GM19468 (cell line): ENCODE measurements at regions not wholly inside any gene's neighbourhood (a gene's known extent, or its start where the extent isn't known, plus 50 kb on each side); places are given as distances from the start of the nearest gene placed in this dataset.
"Not testable (repeated sequence)": the region's sequence is repeated elsewhere in the genome, so short reads cannot be mapped to it uniquely, and the experiment has no call there.

Experiments
- ATAC-seq: cut with Tn5 transposase; IDR thresholded peaks from one replicate; pipeline ENCODE4 v1.9.1; 2021; ENCODE audit warnings: mild to moderate bottlenecking, moderate library complexity, moderate number of reproducible peaks; ENCODE audit not compliant: unreplicated experiment; ENCODE audit errors: extremely low read depth

- ATAC-seq = no peak
Observed at GRCh38 chr6:92446052-92446451, 973.3 kb downstream of the EPHA7 start.

- ATAC-seq = no peak
Observed at GRCh38 chr6:92433911-92434310, 985.4 kb downstream of the EPHA7 start.

DNA sequence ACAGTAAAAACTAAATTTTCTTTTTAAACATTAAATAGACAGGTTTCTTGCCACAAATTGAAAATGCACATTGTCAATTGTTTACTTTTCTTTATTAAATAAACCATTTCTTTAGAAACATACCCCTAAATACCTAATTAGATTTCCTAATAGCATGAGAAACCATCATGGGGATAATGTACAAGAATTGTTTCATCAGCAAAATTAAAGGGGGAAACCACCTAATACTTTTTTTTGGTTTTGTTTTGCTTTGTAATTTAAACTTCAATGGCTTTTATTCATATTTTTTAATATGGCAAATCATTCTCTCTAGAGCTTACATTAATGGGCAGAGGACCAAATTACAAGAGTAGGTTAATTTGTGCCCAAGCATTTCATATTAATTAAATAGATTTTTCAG, 987.9 kb downstream of the EPHA7 start:
- ATAC-seq = no peak

DNA sequence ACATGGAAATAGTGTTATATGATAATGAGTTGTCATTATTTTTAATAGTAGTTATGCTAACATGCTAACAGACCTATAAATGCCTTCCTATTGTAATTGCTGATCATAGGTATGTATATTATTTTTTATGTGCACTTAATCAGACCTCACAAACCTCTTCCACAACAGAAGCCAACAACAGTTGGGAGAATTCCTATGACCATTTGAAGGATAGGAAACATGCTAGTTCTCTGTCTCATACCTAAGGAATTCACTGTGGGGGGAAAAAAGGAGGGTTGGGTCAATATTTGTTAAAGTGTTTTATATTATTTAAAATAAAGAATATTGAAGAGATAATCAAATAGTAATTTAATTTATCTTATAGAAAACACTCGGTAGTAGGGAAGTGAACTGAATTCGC, 990.9 kb downstream of the EPHA7 start:
- ATAC-seq = no peak

DNA sequence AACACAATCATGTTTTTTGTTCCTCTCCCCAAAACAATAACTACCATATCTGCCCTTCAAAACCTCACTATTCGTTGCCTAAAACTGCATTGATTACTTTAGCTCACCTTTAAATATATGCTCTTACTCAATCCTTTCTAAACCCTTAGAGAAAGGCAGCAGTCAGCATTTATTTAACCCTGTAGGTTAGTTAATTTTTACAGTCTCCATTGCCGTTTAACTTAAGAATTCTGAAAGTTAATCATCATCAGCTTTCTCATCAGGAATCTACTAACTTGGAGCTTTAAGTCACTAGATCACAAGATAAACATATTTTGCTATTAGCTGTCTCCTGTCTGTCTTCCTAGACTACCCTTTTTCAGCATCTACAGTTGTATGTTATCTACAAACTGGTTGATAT, 991.9 kb downstream of the EPHA7 start:
- no peak for ATAC-seq

- ATAC-seq = no peak
Observed at GRCh38 chr6:92415656-92416055, 1003.7 kb downstream of the EPHA7 start.

DNA sequence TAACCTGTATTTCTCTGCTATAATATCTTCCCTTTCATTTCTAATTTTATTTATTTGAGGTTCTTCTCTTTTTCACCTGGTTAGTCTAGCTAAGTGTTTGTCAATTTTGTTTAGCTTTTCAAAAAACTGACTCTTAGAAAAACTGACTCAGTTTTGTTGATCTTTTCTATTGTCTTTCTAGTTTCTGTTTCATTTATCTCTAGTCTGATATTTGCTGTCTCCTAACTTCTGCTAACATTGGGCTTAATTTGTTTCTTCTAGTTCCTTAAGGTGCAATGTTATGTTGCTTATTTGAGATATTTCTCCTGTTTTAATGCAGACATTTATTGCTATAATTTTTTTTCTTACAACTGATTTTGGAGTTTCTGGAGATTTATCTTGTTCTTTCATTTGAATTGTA, 1011.0 kb downstream of the EPHA7 start:
- no peak for ATAC-seq

- no peak for ATAC-seq
Observed at GRCh38 chr6:92404281-92404680, 1015.1 kb downstream of the EPHA7 start.

DNA sequence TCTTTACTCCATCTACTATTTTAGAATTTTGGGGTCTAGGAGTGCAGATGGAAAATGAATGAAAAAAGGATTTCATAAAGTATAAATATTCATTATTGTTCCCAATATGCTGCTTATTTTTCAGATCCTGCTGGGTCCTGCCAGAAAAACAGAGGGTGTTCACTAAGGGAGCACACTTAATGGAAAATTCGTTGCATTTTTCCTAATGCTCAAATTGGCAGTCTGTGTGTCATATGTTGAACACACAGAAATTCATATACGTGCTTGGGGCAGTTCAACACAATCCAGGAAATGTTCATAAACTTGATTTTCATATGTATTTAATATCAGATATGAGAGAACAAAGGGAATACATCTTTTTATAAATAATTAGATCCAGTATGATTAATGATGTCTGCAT, 1019.4 kb downstream of the EPHA7 start:
- ATAC-seq = no peak

DNA sequence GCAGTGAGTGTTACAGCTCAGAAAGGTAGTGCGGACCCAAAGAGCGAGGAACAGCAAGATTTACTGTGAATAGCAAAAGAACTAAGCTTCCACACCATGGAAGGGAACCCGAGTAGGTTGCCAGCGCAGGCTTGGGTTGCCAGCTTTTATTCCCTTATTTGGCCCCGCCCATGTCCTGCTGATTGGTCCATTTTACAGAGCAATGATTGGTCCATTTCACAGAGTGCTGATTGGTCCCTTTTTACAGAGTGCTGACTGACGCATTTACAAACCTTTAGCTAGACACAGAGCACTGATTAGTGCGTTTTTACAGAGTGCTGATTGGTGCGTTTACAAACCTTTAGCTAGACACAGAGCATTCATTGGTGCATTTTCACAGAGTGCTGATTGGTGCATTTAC, 1030.7 kb downstream of the EPHA7 start:
- not testable (repeated sequence) for ATAC-seq

GRCh38 chr6:92380803-92381601, 1038.4 kb downstream of the EPHA7 start:
- no peak for ATAC-seq

GRCh38 chr6:92377137-92377536, 1042.2 kb downstream of the EPHA7 start:
- no peak for ATAC-seq

- ATAC-seq = no peak
Observed at GRCh38 chr6:92376691-92377090, 1042.7 kb downstream of the EPHA7 start.

GRCh38 chr6:92371211-92372208, 1047.8 kb downstream of the EPHA7 start:
- no peak for ATAC-seq

- ATAC-seq = no peak
Observed at GRCh38 chr6:92369309-92369708, 1050.0 kb downstream of the EPHA7 start.

GRCh38 chr6:92364948-92365541, 1054.3 kb downstream of the EPHA7 start:
- ATAC-seq = no peak

DNA sequence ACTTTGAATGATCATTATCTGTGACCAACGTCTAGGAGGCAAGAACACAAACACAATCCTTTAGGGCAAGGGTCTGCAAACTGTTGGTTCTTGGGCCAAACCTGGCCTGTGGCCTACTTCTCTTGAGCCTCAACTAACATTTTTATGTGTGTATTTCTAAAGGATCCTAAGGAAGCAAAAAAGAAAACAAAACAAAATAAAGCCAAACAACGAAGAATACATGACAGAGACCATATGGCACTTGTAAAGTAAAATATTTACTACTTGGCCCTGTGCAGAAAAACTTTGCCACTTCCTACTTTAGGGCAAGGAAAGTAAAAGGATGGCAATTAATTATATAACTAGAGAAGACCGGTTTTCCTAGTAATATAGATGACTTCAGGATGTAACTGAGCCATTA, 1056.2 kb downstream of the EPHA7 start:
- ATAC-seq = no peak

DNA sequence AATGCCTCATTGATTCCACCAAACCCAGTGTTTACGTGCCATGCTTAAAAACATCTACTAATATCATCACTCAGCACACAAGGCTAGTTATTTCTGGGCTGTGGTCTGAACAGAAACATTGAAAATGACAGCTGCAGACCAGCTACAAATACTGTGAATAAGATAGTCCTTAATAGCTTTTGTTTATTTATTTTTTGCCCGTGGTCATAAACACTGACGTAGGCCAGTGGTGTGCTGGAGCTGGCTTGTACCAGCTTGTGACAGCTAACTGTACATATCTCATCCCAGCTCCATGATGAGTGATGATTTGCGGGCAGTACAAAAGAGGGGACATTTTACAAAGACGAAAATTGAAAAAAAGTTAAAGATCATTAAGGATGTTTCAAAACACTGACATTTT, 1057.0 kb downstream of the EPHA7 start:
- ATAC-seq = no peak

- ATAC-seq = no peak
Observed at GRCh38 chr6:92361990-92362389, 1057.4 kb downstream of the EPHA7 start.

GRCh38 chr6:92354270-92354829, 1065.0 kb downstream of the EPHA7 start:
- no peak for ATAC-seq
